Astrocyte (in vitro differentiated cells and primary cell): ENCODE measurements at regions not wholly inside any gene's neighbourhood (a gene's known extent, or its start where the extent isn't known, plus 50 kb on each side); places are given as distances from the start of the nearest gene placed in this dataset.

Experiments used
- DNase-seq: peaks from one replicate; pipeline ENCODE4 v3.0.0-alpha.2; 2010; ENCODE audit warnings: low read depth
- FAIRE-seq: peaks from 2 replicates; lab custom pipeline; 2011; peaks lifted over from hg19 to GRCh38; lab: Jason Lieb, UNC
- H2AFZ ChIP-seq: 2 replicates; pipeline ENCODE4 v1.6.0; 2012; ENCODE audit warnings: low read depth, low read length, inconsistent platforms
- H3K27ac ChIP-seq: 2 replicates; pipeline ENCODE4 v1.5.1; 2011; ENCODE audit warnings: low read depth, low read length, inconsistent platforms
- H3K27me3 ChIP-seq: 2 replicates; pipeline ENCODE4 v1.6.0; 2011; ENCODE audit warnings: low read length, inconsistent platforms; ENCODE audit not compliant: insufficient read depth
- H3K36me3 ChIP-seq: 2 replicates; pipeline ENCODE4 v1.5.1; 2011; ENCODE audit warnings: low read length, inconsistent platforms; ENCODE audit not compliant: insufficient read depth
- H3K4me1 ChIP-seq: 2 replicates; pipeline ENCODE4 v1.5.1; 2011; ENCODE audit warnings: low read length, inconsistent platforms; ENCODE audit not compliant: insufficient read depth
- H3K4me2 ChIP-seq: 2 replicates; pipeline ENCODE4 v1.6.0; 2012; ENCODE audit warnings: low read length, inconsistent platforms
- H3K4me3 ChIP-seq: 2 replicates; pipeline ENCODE4 v1.5.1; 2011; ENCODE audit warnings: low read depth, mild to moderate bottlenecking, low read length, inconsistent platforms; ENCODE audit not compliant: insufficient read depth
- H3K79me2 ChIP-seq: 2 replicates; pipeline ENCODE4 v1.6.0; 2012; ENCODE audit warnings: mild to moderate bottlenecking, low read length, inconsistent platforms; ENCODE audit not compliant: insufficient read depth
- H3K9ac ChIP-seq: 2 replicates; pipeline ENCODE4 v1.6.0; 2012; ENCODE audit warnings: mild to moderate bottlenecking, low read length, inconsistent platforms
- H3K9me3 ChIP-seq: 2 replicates; pipeline ENCODE4 v1.5.1; 2012; ENCODE audit warnings: low read depth, mild to moderate bottlenecking, low read length, inconsistent platforms; ENCODE audit not compliant: insufficient read depth
- H4K20me1 ChIP-seq: 2 replicates; pipeline ENCODE4 v1.6.0; 2012; ENCODE audit warnings: low read length, inconsistent platforms; ENCODE audit not compliant: insufficient read depth
- H3K27ac Mint-ChIP-seq: one replicate; pipeline ENCODE4 v1.8.0; 2021; ENCODE audit warnings: mild to moderate bottlenecking, mixed read lengths; ENCODE audit not compliant: unreplicated experiment
- H3K27me3 Mint-ChIP-seq: one replicate; pipeline ENCODE4 v1.8.0; 2021; ENCODE audit warnings: low read depth, mixed read lengths; ENCODE audit not compliant: unreplicated experiment
- H3K36me3 Mint-ChIP-seq: one replicate; pipeline ENCODE4 v1.8.0; 2021; ENCODE audit warnings: low read depth, mixed read lengths; ENCODE audit not compliant: unreplicated experiment
- H3K4me1 Mint-ChIP-seq: one replicate; pipeline ENCODE4 v1.8.0; 2021; ENCODE audit warnings: low read depth, mixed read lengths; ENCODE audit not compliant: unreplicated experiment
- H3K4me3 Mint-ChIP-seq: one replicate; pipeline ENCODE4 v1.8.0; 2021; ENCODE audit warnings: mild to moderate bottlenecking, moderate library complexity, mixed read lengths; ENCODE audit not compliant: unreplicated experiment
- H3K9me3 Mint-ChIP-seq: one replicate; pipeline ENCODE4 v1.8.0; 2021; ENCODE audit warnings: mild to moderate bottlenecking, mixed read lengths; ENCODE audit not compliant: unreplicated experiment
- EZH2 ChIP-seq: IDR thresholded peaks from 2 replicates; pipeline ENCODE4 v1.6.1; 2012; ENCODE audit warnings: mild to moderate bottlenecking, low read length, inconsistent platforms; ENCODE audit not compliant: insufficient read depth
- TF ChIP-seq, protein P1 (sequence below): IDR thresholded peaks from 2 replicates; pipeline ENCODE4 v1.5.1; 2011; ENCODE audit warnings: low read depth, mild to moderate bottlenecking, inconsistent platforms, low read length, moderate library complexity; ENCODE audit not compliant: insufficient read depth

DNA sequence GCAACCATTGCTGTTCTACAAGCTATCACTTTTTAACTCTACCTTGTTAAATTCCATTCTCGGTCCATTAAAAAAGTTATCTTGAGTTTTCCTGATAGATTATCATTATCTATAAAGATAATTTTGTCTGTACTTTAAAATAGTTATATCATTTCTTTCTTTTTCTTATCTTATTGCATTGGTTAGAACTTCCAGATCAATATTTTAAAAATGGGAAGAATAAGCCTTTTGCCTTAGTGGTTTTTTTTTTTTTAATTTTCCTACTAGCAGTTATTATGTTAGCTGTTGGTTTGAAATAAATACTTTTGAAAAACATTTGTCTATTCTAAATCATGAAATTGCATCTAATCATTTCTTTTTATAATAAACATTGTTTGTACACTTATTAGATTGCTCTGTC, 71.0 kb upstream of the ATF3 start:
- Mint-ChIP-seq H3K27me3 (peaks cover 10% of the 10 kb centered on the region), H3K4me1 (no peaks in the 10 kb centered on the region), H3K4me3 (no peak overlapping the region), H3K9me3 (peaks cover 3% of the 10 kb centered on the region), H3K36me3 (peaks cover 2% of the 10 kb centered on the region), H3K27ac (no peak overlapping the region)
- H2AFZ ChIP-seq: no peak overlapping the region
- H3K9me3 ChIP-seq: no peaks in the 10 kb centered on the region
- TF ChIP-seq, protein P1, sequence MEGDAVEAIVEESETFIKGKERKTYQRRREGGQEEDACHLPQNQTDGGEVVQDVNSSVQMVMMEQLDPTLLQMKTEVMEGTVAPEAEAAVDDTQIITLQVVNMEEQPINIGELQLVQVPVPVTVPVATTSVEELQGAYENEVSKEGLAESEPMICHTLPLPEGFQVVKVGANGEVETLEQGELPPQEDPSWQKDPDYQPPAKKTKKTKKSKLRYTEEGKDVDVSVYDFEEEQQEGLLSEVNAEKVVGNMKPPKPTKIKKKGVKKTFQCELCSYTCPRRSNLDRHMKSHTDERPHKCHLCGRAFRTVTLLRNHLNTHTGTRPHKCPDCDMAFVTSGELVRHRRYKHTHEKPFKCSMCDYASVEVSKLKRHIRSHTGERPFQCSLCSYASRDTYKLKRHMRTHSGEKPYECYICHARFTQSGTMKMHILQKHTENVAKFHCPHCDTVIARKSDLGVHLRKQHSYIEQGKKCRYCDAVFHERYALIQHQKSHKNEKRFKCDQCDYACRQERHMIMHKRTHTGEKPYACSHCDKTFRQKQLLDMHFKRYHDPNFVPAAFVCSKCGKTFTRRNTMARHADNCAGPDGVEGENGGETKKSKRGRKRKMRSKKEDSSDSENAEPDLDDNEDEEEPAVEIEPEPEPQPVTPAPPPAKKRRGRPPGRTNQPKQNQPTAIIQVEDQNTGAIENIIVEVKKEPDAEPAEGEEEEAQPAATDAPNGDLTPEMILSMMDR: no peak
- no peak for TF ChIP-seq EZH2
- no peak overlapping the region for H3K4me3 ChIP-seq
- DNase-seq (no peak), FAIRE-seq (no peak)
- no peaks in the 10 kb centered on the region for H3K36me3 ChIP-seq
- no peaks in the 10 kb centered on the region for H3K79me2 ChIP-seq
- H4K20me1 ChIP-seq: no peaks in the 10 kb centered on the region
- no peak overlapping the region for H3K4me2 ChIP-seq
- no peak overlapping the region for H3K9ac ChIP-seq
- no peak overlapping the region for H3K27ac ChIP-seq
- no peaks in the 10 kb centered on the region for H3K4me1 ChIP-seq
- peaks cover 1% of the 10 kb centered on the region for H3K27me3 ChIP-seq

DNA sequence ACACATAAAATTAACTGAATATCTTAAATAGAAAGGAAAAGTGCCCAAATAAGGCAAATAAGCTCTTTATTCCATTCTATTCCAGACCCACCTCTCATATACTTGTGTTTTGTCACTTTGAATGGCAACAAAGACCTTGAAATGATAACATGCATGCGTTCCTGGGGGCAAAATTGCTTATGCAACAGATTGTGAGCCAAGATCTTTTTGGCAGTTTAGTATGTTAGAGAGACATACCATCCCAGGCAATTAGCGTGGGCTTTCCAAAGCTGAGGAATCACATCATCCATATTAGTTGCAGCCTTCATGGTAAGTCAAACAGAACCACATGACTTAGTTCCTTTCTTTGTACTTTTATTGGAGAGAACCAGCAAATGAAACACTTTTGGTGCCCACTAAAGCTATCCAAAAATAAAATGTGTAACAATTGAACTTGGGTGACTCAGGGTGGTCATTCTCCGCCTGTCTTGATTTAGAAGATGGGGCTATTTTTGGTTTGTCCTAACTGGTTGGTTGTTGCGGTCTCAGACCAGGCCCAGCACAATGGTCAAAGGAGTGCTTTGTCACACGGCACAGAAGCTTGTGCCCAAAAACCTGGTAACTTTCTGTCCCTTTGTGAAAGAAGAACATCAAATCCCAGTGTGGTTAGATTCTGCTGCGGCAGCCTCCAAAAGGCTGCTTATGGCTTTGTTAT, 68.7 kb upstream of the ATF3 start:
- H2AFZ ChIP-seq: no peak overlapping the region
- H3K27ac Mint-ChIP-seq: no peak overlapping the region
- no peak for FAIRE-seq
- TF ChIP-seq, protein P1: no peak
- no peak for TF ChIP-seq EZH2
- H3K27ac ChIP-seq: no peak overlapping the region
- no peaks in the 10 kb centered on the region for H3K36me3 Mint-ChIP-seq
- H3K4me1 Mint-ChIP-seq: no peaks in the 10 kb centered on the region
- peaks cover 3% of the 10 kb centered on the region for H3K9me3 Mint-ChIP-seq
- no peak overlapping the region for H3K4me3 ChIP-seq
- no peaks in the 10 kb centered on the region for H3K79me2 ChIP-seq
- H3K4me1 ChIP-seq: no peaks in the 10 kb centered on the region
- no peaks in the 10 kb centered on the region for H3K36me3 ChIP-seq
- no peaks in the 10 kb centered on the region for H3K27me3 ChIP-seq
- H4K20me1 ChIP-seq: no peaks in the 10 kb centered on the region
- no peak overlapping the region for H3K9ac ChIP-seq
- H3K9me3 ChIP-seq: no peaks in the 10 kb centered on the region
- H3K4me3 Mint-ChIP-seq: no peak overlapping the region
- no peak overlapping the region for H3K4me2 ChIP-seq
- peaks cover 6% of the 10 kb centered on the region for H3K27me3 Mint-ChIP-seq
- DNase-seq: no peak

DNA sequence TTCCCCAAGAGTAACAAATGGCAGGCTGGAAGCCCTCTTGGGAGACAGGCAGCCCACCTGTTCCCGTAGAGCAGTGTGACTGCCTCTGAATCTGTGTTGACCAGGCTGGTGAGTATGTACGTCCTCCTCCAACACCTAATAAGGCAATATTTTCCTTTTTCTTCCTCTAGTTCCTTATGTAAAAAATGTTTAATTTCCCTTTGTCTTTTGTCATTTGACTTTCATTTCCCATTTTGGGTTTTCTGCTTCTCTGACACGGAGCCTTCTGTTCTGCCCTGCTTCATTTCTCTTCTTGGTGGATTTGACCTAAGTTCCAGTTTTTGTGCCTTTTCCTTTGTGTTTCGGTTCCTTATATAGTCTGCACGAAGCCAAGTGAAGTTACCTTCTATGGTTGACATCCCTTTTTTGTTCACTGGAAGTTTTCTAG, 65.8 kb upstream of the ATF3 start:
- Histone ChIP-seq H3K36me3 (no peaks in the 10 kb centered on the region), H3K27me3 (no peaks in the 10 kb centered on the region), H2AFZ (no peak overlapping the region), H3K4me2 (no peak overlapping the region), H3K27ac (no peak overlapping the region), H3K79me2 (no peaks in the 10 kb centered on the region), H3K9ac (no peak overlapping the region), H3K4me3 (no peak overlapping the region), H3K9me3 (no peaks in the 10 kb centered on the region), H4K20me1 (no peaks in the 10 kb centered on the region), H3K4me1 (no peaks in the 10 kb centered on the region)
- FAIRE-seq (no peak), DNase-seq (no peak)
- TF ChIP-seq, protein P1: no peak
- TF ChIP-seq EZH2: no peak
- Mint-ChIP-seq H3K36me3 (no peaks in the 10 kb centered on the region), H3K9me3 (peaks cover 2% of the 10 kb centered on the region), H3K4me3 (no peak overlapping the region), H3K27ac (no peak overlapping the region), H3K4me1 (no peaks in the 10 kb centered on the region), H3K27me3 (peaks cover 3% of the 10 kb centered on the region)
